Calu3 (cell line): ENCODE measurements at regions not wholly inside any gene's neighbourhood (a gene's known extent, or its start where the extent isn't known, plus 50 kb on each side); places are given as distances from the start of the nearest gene placed in this dataset.
"Not testable (repeated sequence)": the region's sequence is repeated elsewhere in the genome, so short reads cannot be mapped to it uniquely, and the experiment has no call there.

Experiments used
- BruUV-seq: library from RNA; stranded (reverse); fragments of 400-500 nt; replicated peaks from 2 replicates; lab custom pipeline; 2021; lab: Mats Ljungman, UMichigan
- CTCF ChIA-PET: fragments of 300-600 bp; sonication (Branson Sonifier 250); formaldehyde crosslinking; loops from one replicate; lab custom pipeline; 2022; ENCODE audit warnings: antibody characterized with exemption; lab: Charles Lee
- DNase-seq: peaks from one replicate; pipeline ENCODE4 v3.0.0; 2022
- H3K27ac Mint-ChIP-seq: one replicate; pipeline ENCODE4 v1.8.0; 2022; ENCODE audit warnings: mixed read lengths; ENCODE audit not compliant: unreplicated experiment
- H3K27me3 Mint-ChIP-seq: one replicate; pipeline ENCODE4 v1.8.0; 2022; ENCODE audit warnings: mixed read lengths; ENCODE audit not compliant: unreplicated experiment
- H3K36me3 Mint-ChIP-seq: one replicate; pipeline ENCODE4 v1.8.0; 2022; ENCODE audit warnings: mild to moderate bottlenecking, moderate library complexity, mixed read lengths; ENCODE audit not compliant: insufficient read depth, unreplicated experiment
- H3K4me1 Mint-ChIP-seq: one replicate; pipeline ENCODE4 v1.8.0; 2022; ENCODE audit warnings: mild to moderate bottlenecking, low read depth, mixed read lengths; ENCODE audit not compliant: unreplicated experiment
- H3K4me3 Mint-ChIP-seq: one replicate; pipeline ENCODE4 v1.8.0; 2022; ENCODE audit warnings: mild to moderate bottlenecking, low read depth, moderate library complexity, mixed read lengths; ENCODE audit not compliant: unreplicated experiment
- H3K9me3 Mint-ChIP-seq: one replicate; pipeline ENCODE4 v1.8.0; 2022; ENCODE audit warnings: low read depth, mixed read lengths; ENCODE audit not compliant: unreplicated experiment
- intact Hi-C: fragments of 100-400 bp; cut with micrococcal nuclease; formaldehyde crosslinking; loops from one replicate; pipeline ENCODE4 v1.10.0; 2022; ENCODE audit not compliant: unreplicated experiment
- TF ChIP-seq, protein P1 (sequence below): fragments of 200-600 bp; IDR thresholded peaks from one replicate; pipeline ENCODE4 v1.8.0; 2022; ENCODE audit warnings: antibody characterized with exemption; ENCODE audit not compliant: unreplicated experiment

DNA sequence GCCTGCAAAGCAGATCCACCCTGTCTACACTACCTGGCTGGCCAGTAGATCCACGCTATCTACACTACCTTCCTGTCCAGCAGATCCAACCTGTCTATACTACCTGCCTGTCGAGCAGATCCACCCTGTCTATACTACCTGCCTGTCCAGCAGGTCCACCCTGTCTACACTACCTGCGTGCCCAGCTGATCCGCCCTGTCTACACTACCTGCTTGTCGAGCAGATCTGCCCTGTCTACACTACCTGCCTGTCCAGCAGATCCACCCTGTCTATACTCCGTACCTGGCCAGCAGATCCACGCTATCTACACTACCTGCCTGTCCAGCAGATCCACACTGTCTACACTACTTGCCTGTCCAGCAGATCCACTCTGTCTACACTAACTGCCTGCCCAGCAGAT, 102.8 kb upstream of the SAMD11 start:
- intact Hi-C loops, result no loop called here
- no peaks in the 10 kb centered on the region for H3K9me3 Mint-ChIP-seq
- no peaks in the 10 kb centered on the region for H3K36me3 Mint-ChIP-seq
- no TSS peak for BruUV-seq
- H3K4me1 Mint-ChIP-seq, result peaks cover 8% of the 10 kb centered on the region
- CTCF ChIA-PET, result no interaction called here
- H3K27me3 Mint-ChIP-seq, result no peaks in the 10 kb centered on the region
- TF ChIP-seq, protein P1, sequence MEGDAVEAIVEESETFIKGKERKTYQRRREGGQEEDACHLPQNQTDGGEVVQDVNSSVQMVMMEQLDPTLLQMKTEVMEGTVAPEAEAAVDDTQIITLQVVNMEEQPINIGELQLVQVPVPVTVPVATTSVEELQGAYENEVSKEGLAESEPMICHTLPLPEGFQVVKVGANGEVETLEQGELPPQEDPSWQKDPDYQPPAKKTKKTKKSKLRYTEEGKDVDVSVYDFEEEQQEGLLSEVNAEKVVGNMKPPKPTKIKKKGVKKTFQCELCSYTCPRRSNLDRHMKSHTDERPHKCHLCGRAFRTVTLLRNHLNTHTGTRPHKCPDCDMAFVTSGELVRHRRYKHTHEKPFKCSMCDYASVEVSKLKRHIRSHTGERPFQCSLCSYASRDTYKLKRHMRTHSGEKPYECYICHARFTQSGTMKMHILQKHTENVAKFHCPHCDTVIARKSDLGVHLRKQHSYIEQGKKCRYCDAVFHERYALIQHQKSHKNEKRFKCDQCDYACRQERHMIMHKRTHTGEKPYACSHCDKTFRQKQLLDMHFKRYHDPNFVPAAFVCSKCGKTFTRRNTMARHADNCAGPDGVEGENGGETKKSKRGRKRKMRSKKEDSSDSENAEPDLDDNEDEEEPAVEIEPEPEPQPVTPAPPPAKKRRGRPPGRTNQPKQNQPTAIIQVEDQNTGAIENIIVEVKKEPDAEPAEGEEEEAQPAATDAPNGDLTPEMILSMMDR, result no peak
- H3K27ac Mint-ChIP-seq, result no peak overlapping the region
- DNase-seq, result no peak
- no peak overlapping the region for H3K4me3 Mint-ChIP-seq

DNA sequence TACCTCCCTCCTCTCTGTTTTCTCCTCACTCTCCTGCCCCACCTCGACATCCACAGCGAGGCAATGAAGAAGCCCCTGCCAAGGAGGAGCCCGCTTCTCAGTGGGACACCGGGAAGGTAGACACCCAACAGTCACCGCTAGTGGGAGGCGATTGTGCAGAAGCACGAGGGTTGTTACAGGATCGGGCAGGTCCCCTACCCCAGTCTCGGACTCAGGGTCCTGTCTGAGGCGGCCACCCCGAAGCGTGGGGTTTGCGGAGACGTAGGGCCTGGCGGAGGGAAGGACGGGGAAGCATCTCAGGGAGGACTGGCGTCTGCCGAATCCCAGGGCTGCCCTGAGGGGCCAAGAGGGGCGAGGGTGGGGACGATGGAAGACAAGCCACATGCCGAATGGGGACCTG, 96.9 kb upstream of the SAMD11 start:
- TSS peak; percentile 69 for BruUV-seq

GRCh38 chr1:827211-828063, 96.3 kb upstream of the SAMD11 start:
- BruUV-seq, H3K9me3 Mint-ChIP-seq, H3K27me3 Mint-ChIP-seq, H3K4me1 Mint-ChIP-seq, CTCF ChIA-PET, intact Hi-C loops: not testable (repeated sequence)
- DNase-seq, result peak; percentile 91
- H3K36me3 Mint-ChIP-seq, result peaks cover 11% of the 10 kb centered on the region
- H3K27ac Mint-ChIP-seq, result peak overlapping the region; percentile 83
- peak overlapping the region; percentile 92 for H3K4me3 Mint-ChIP-seq

More for the DNA sequence above, 96.9 kb upstream of the SAMD11 start:
- peaks cover 11% of the 10 kb centered on the region for H3K36me3 Mint-ChIP-seq
- H3K9me3 Mint-ChIP-seq, H3K4me1 Mint-ChIP-seq, CTCF ChIA-PET, intact Hi-C loops, H3K27me3 Mint-ChIP-seq, DNase-seq: not testable (repeated sequence)
- H3K4me3 Mint-ChIP-seq, result peak overlapping the region; percentile 92
- H3K27ac Mint-ChIP-seq, result peak overlapping the region; percentile 83

- intact Hi-C loops, BruUV-seq: not testable (repeated sequence)
Observed at GRCh38 chr1:829324-829723, 94.4 kb upstream of the SAMD11 start.

GRCh38 chr1:829932-830331, 93.8 kb upstream of the SAMD11 start:
- H3K4me3 Mint-ChIP-seq, H3K9me3 Mint-ChIP-seq, H3K4me1 Mint-ChIP-seq, BruUV-seq, H3K27me3 Mint-ChIP-seq, DNase-seq, intact Hi-C loops, H3K27ac Mint-ChIP-seq, CTCF ChIA-PET: not testable (repeated sequence)
- peaks cover 11% of the 10 kb centered on the region for H3K36me3 Mint-ChIP-seq

More at GRCh38 chr1:829324-829723, 94.4 kb upstream of the SAMD11 start:
- H3K4me1 Mint-ChIP-seq, CTCF ChIA-PET, DNase-seq, H3K27me3 Mint-ChIP-seq, H3K27ac Mint-ChIP-seq, H3K4me3 Mint-ChIP-seq, H3K9me3 Mint-ChIP-seq: not testable (repeated sequence)
- H3K36me3 Mint-ChIP-seq, result peaks cover 11% of the 10 kb centered on the region

GRCh38 chr1:830750-831149, 93.0 kb upstream of the SAMD11 start:
- CTCF ChIA-PET, H3K4me1 Mint-ChIP-seq, H3K9me3 Mint-ChIP-seq, BruUV-seq, H3K27ac Mint-ChIP-seq, H3K27me3 Mint-ChIP-seq, H3K4me3 Mint-ChIP-seq, DNase-seq, intact Hi-C loops: not testable (repeated sequence)
- peaks cover 11% of the 10 kb centered on the region for H3K36me3 Mint-ChIP-seq
